MCF 10A (cell line): ENCODE measurements at regions not wholly inside any gene's neighbourhood (a gene's known extent, or its start where the extent isn't known, plus 50 kb on each side); places are given as distances from the start of the nearest gene placed in this dataset.

Experiments
- BruUV-seq: library from RNA; stranded (reverse); fragments of 400-500 nt; replicated peaks from 2 replicates; lab custom pipeline; 2021; lab: Mats Ljungman, UMichigan
- CTCF ChIA-PET: fragments of 300-600 bp; sonication (Branson Sonifier 250); formaldehyde crosslinking; extraction: SDS; loops from one replicate; lab custom pipeline; 2021; ENCODE audit warnings: antibody characterized with exemption, inconsistent platforms; lab: Yijun Ruan, JAX
- POLR2A ChIA-PET: fragments of 300-600, 350-650 bp; sonication (Branson Sonifier 250); formaldehyde crosslinking; extraction: SDS; loops from one replicate; lab custom pipeline; 2020; ENCODE audit warnings: antibody characterized with exemption, inconsistent platforms; lab: Yijun Ruan, JAX
- DNase-seq: peaks from one replicate; pipeline ENCODE4 v3.0.0-alpha.2; 2018; ENCODE audit not compliant: unreplicated experiment
- H3K27ac Mint-ChIP-seq: one replicate; pipeline ENCODE4 v1.8.0; 2022; ENCODE audit warnings: mild to moderate bottlenecking, low read depth, mixed read lengths; ENCODE audit not compliant: unreplicated experiment
- H3K27me3 Mint-ChIP-seq: one replicate; pipeline ENCODE4 v1.8.0; 2022; ENCODE audit warnings: mixed read lengths; ENCODE audit not compliant: insufficient read depth, unreplicated experiment
- H3K36me3 Mint-ChIP-seq: one replicate; pipeline ENCODE4 v1.8.0; 2022; ENCODE audit warnings: mild to moderate bottlenecking, moderate library complexity, mixed read lengths; ENCODE audit not compliant: insufficient read depth, unreplicated experiment
- H3K4me1 Mint-ChIP-seq: one replicate; pipeline ENCODE4 v1.8.0; 2022; ENCODE audit warnings: mixed read lengths; ENCODE audit not compliant: insufficient read depth, unreplicated experiment
- H3K4me3 Mint-ChIP-seq: one replicate; pipeline ENCODE4 v1.8.0; 2022; ENCODE audit warnings: mild to moderate bottlenecking, moderate library complexity, mixed read lengths; ENCODE audit not compliant: unreplicated experiment
- H3K9me3 Mint-ChIP-seq: one replicate; pipeline ENCODE4 v1.8.0; 2022; ENCODE audit warnings: mixed read lengths; ENCODE audit not compliant: unreplicated experiment
- intact Hi-C: fragments of 100-400 bp; cut with micrococcal nuclease; formaldehyde crosslinking; loops from 2 replicates; pipeline ENCODE4 v1.14.1; 2022
- TF ChIP-seq, protein P1 (sequence below): fragments of 200-600 bp; IDR thresholded peaks from one replicate; pipeline ENCODE4 v1.8.0; 2022; ENCODE audit warnings: antibody characterized with exemption, mild to moderate bottlenecking; ENCODE audit not compliant: unreplicated experiment

DNA sequence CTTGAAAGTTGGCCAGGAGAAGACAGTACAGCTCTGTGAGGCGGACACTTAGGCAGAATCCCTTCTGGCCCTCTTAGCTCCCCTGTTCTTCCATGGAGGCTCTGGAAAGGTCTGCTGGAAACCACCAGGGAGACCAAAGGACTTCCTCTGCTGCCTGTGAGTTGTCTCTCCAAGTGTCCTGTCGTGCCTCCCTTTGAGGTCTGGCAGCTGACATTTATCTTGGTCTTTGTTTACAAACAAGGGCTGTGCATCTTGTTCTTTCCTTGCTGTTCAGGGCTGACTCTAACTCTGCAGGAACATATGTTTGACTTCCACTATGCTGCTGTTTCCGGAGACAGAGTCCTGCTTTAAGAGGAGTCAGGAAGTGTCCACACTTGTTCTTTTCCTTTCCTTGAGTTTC lies 159.9 kb upstream of the FRMD6 start:
- POLR2A ChIA-PET: interaction anchor here (0.7 to 10.4 kb wide), 16 partner anchors 10 to 161 kb away, joined by 3 to 113 read pairs (median 6); partner anchors contain the start of gene FRMD6
- intact Hi-C loops: loop anchor here (5.0 kb wide), 2 partner anchors 111 to 209 kb away; no protein-coding TSS in a partner anchor
- peak overlapping the region; percentile 76 for H3K4me3 Mint-ChIP-seq
- H3K36me3 Mint-ChIP-seq: peaks cover 35% of the 10 kb centered on the region
- H3K27me3 Mint-ChIP-seq: no peaks in the 10 kb centered on the region
- CTCF ChIA-PET: interaction anchor here (0.6 to 1.2 kb wide), 4 partner anchors 9 to 246 kb away, joined by 3 to 4 read pairs (median 4); no protein-coding TSS in a partner anchor
- TF ChIP-seq, protein P1, sequence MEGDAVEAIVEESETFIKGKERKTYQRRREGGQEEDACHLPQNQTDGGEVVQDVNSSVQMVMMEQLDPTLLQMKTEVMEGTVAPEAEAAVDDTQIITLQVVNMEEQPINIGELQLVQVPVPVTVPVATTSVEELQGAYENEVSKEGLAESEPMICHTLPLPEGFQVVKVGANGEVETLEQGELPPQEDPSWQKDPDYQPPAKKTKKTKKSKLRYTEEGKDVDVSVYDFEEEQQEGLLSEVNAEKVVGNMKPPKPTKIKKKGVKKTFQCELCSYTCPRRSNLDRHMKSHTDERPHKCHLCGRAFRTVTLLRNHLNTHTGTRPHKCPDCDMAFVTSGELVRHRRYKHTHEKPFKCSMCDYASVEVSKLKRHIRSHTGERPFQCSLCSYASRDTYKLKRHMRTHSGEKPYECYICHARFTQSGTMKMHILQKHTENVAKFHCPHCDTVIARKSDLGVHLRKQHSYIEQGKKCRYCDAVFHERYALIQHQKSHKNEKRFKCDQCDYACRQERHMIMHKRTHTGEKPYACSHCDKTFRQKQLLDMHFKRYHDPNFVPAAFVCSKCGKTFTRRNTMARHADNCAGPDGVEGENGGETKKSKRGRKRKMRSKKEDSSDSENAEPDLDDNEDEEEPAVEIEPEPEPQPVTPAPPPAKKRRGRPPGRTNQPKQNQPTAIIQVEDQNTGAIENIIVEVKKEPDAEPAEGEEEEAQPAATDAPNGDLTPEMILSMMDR: no peak
- H3K4me1 Mint-ChIP-seq: peaks cover 50% of the 10 kb centered on the region
- H3K9me3 Mint-ChIP-seq: peaks cover 20% of the 10 kb centered on the region
- peak overlapping the region; percentile 70 for H3K27ac Mint-ChIP-seq
- no TSS peak for BruUV-seq
- DNase-seq: no peak

DNA sequence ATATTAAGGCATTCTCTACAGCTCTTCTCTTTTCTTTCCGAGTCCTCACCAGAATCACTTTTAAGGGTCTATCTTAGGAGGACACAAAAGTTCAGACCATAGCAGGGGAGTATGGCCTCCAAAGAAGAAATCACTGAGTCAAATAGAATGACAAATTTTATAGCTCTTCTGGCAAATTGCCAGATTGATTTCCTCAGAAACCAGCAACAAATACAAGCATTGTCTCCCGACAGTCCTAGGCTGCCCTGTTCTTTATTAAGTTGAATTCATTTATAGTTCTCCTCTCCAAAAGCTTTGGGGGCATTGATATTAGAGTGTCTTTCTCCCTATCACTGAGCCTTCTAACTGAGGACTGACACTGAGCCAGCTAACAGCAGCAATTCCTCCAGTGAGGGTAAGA lies 156.4 kb upstream of the FRMD6 start:
- no peak for DNase-seq
- Mint-ChIP-seq H3K4me1 (peaks cover 59% of the 10 kb centered on the region), H3K27ac (peak overlapping the region; percentile 68), H3K4me3 (no peak overlapping the region), H3K36me3 (peaks cover 49% of the 10 kb centered on the region), H3K9me3 (peaks cover 20% of the 10 kb centered on the region), H3K27me3 (no peaks in the 10 kb centered on the region)
- intact Hi-C loops: no loop called here
- ChIA-PET CTCF (interaction anchor here (0.6 to 1.0 kb wide), 3 partner anchors 166 to 499 kb away, joined by 3 to 4 read pairs (median 3); no protein-coding TSS in a partner anchor), POLR2A (interaction anchor here (1.2 to 10.4 kb wide), 3 partner anchors 40 to 99 kb away, joined by 3 to 113 read pairs (median 4); no protein-coding TSS in a partner anchor)
- TF ChIP-seq, protein P1: no peak
- BruUV-seq: no TSS peak

DNA sequence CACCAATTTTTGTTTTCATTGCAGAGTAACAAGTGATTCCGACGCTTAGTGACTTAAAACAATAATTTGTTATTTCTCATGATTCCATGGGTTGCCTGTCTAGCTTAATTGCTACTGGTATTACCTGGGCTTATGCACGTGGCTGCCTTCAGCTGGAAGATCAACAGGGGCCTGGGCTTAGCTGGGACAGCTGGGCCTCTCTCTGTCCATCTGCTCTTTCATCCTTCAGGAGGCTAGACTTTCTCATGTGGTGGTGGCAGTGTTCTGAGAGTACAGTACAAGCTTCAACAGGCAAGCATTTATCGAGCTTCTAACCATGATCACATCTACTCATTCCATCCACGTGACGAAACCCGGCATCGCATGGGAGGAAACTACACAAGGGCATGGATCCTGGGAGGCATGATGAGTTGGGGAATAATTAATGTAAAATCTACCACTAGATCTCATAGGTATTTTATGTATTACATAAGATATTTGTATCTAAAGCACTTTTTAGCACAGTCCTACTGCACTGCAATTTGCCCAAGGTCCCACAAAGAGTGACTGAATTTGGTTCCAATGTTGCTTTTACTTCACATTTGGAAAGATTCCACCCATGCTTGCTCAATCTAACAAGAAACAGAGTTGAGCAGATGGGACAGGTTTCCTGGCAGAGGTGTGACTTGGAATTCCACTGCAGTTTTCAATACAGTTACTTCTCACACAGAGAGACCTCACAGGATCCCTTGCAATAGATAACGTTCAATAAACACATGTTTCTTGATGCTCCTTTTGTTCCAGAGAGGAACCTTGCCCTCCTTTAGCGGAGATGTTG lies 153.1 kb upstream of the FRMD6 start:
- TF ChIP-seq, protein P1: no peak
- Mint-ChIP-seq H3K36me3 (peaks cover 35% of the 10 kb centered on the region), H3K27me3 (no peaks in the 10 kb centered on the region), H3K4me3 (peak overlapping the region; percentile 57), H3K27ac (peak overlapping the region; percentile 92), H3K9me3 (peaks cover 22% of the 10 kb centered on the region), H3K4me1 (peaks cover 42% of the 10 kb centered on the region)
- POLR2A ChIA-PET: interaction anchor here (0.7 to 8.3 kb wide), 14 partner anchors 8 to 115 kb away, joined by 3 to 70 read pairs (median 7); no protein-coding TSS in a partner anchor
- intact Hi-C loops: no loop called here
- DNase-seq: peak; percentile 76
- BruUV-seq: no TSS peak
- CTCF ChIA-PET: interaction anchor here (0.6 to 2.1 kb wide), 2 partner anchors 9 to 21 kb away, joined by 3 to 5 read pairs; no protein-coding TSS in a partner anchor

DNA sequence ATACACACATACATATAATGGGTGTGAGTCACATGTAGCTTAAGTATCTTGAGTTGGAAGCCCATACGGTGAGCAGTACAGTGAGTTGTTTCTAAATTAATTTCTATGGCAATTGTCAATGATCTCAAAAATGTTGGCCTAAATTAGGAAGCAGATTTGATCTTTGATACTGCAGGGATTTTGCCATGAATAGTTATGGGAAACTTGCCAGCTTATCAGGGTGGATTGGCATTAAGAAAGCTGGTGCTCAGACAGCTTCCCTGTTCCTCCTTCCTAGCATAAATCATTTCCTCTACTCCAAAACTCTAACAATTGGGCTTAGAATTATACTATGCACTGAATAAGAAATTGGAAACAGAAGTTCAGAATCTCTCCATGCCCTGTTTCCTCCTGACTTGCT lies 150.9 kb upstream of the FRMD6 start:
- Mint-ChIP-seq H3K4me1 (peaks cover 36% of the 10 kb centered on the region), H3K27ac (no peak overlapping the region), H3K36me3 (peaks cover 20% of the 10 kb centered on the region), H3K27me3 (no peaks in the 10 kb centered on the region), H3K9me3 (peaks cover 12% of the 10 kb centered on the region), H3K4me3 (no peak overlapping the region)
- intact Hi-C loops: no loop called here
- BruUV-seq: no TSS peak
- ChIA-PET POLR2A (interaction anchor here (0.6 to 8.3 kb wide), 6 partner anchors 11 to 136 kb away, joined by 3 to 70 read pairs (median 4); no protein-coding TSS in a partner anchor), CTCF (interaction anchor here (0.6 to 1.2 kb wide), 4 partner anchors 24 to 217 kb away, joined by 3 read pairs; no protein-coding TSS in a partner anchor)
- no peak for DNase-seq
- TF ChIP-seq, protein P1: no peak
